ENCODE measurements at regions not wholly inside any gene's neighbourhood (a gene's known extent, or its start where the extent isn't known, plus 50 kb on each side); places are given as distances from the start of the nearest gene placed in this dataset.
"Not testable (repeated sequence)": the region's sequence is repeated elsewhere in the genome, so short reads cannot be mapped to it uniquely, and the experiment has no call there.

- DNase-seq = no peak
Observed at GRCh38 chr9:26789959-26790358, 102.6 kb downstream of the CAAP1 start.

- no peak for DNase-seq
Observed at GRCh38 chr9:26786564-26786963, 106.0 kb downstream of the CAAP1 start.

- DNase-seq = no peak
Observed at GRCh38 chr9:26782899-26783298, 109.7 kb downstream of the CAAP1 start.

- DNase-seq = no peak
Observed at GRCh38 chr9:26781906-26782305, 110.7 kb downstream of the CAAP1 start.

GRCh38 chr9:26780307-26780706, 112.3 kb downstream of the CAAP1 start:
- not testable (repeated sequence) for DNase-seq

- no peak for DNase-seq
Observed at GRCh38 chr9:26779062-26779461, 113.5 kb downstream of the CAAP1 start.

GRCh38 chr9:26775391-26775790, 117.2 kb downstream of the CAAP1 start:
- DNase-seq = no peak

GRCh38 chr9:26773056-26773455, 119.5 kb downstream of the CAAP1 start:
- DNase-seq = no peak

- DNase-seq = no peak
Observed at GRCh38 chr9:26770821-26771220, 121.8 kb downstream of the CAAP1 start.

GRCh38 chr9:26768145-26768544, 124.5 kb downstream of the CAAP1 start:
- DNase-seq = no peak

GRCh38 chr9:26760675-26761074, 131.9 kb downstream of the CAAP1 start:
- DNase-seq = no peak

GRCh38 chr9:26758655-26759054, 133.9 kb downstream of the CAAP1 start:
- DNase-seq = no peak

GRCh38 chr9:26756881-26757280, 135.7 kb downstream of the CAAP1 start:
- DNase-seq = no peak

- no peak for DNase-seq
Observed at GRCh38 chr9:26755476-26755875, 137.1 kb downstream of the CAAP1 start.

- DNase-seq = no peak
Observed at GRCh38 chr9:26754509-26755164, 138.0 kb downstream of the CAAP1 start.

- no peak for DNase-seq
Observed at GRCh38 chr9:26753971-26754370, 138.6 kb downstream of the CAAP1 start.

- DNase-seq = no peak
Observed at GRCh38 chr9:26750162-26750561, 142.4 kb downstream of the CAAP1 start.

- no peak for DNase-seq
Observed at GRCh38 chr9:26748449-26749058, 144.0 kb downstream of the CAAP1 start.

GRCh38 chr9:26747611-26748010, 145.0 kb downstream of the CAAP1 start:
- DNase-seq = no peak

GRCh38 chr9:26746357-26747072, 146.1 kb downstream of the CAAP1 start:
- DNase-seq = no peak

- DNase-seq = no peak
Observed at GRCh38 chr9:26745111-26745510, 147.5 kb downstream of the CAAP1 start.

- no peak for DNase-seq
Observed at GRCh38 chr9:26744191-26744965, 148.2 kb downstream of the CAAP1 start.

GRCh38 chr9:26742828-26743476, 149.7 kb downstream of the CAAP1 start:
- DNase-seq = no peak

Data from GF-D8 (cell line).